ENCODE measurements at regions not wholly inside any gene's neighbourhood (a gene's known extent, or its start where the extent isn't known, plus 50 kb on each side); places are given as distances from the start of the nearest gene placed in this dataset.

DNA sequence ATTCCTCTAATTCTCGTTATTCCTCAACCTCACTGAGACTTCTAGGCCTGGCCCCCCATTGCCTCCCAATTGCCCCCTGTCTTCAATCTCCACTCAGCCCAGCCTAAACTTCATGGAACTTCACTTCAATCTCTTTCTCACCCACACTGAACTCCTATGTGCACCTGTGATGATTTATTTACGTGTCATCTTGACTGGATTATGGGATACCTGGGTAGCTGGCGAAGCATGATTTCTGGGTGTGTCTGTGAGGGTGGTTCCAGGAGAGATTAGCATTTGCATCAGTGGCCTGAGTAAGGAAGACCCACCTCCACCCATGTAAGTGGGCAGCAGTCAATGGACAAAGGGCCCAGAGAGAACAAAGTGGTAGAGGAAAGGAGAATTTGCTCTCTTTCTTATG is 587.0 kb downstream of the NPHP4 start:
- no peak for FAIRE-seq
- no peak for TF ChIP-seq POLR2A (IDR thresholded peaks at IDR 0.05; ENCODE audit: low read depth, low read length)
- no peak for DNase-seq (ENCODE audit: insufficient read length, low spot score)

DNA sequence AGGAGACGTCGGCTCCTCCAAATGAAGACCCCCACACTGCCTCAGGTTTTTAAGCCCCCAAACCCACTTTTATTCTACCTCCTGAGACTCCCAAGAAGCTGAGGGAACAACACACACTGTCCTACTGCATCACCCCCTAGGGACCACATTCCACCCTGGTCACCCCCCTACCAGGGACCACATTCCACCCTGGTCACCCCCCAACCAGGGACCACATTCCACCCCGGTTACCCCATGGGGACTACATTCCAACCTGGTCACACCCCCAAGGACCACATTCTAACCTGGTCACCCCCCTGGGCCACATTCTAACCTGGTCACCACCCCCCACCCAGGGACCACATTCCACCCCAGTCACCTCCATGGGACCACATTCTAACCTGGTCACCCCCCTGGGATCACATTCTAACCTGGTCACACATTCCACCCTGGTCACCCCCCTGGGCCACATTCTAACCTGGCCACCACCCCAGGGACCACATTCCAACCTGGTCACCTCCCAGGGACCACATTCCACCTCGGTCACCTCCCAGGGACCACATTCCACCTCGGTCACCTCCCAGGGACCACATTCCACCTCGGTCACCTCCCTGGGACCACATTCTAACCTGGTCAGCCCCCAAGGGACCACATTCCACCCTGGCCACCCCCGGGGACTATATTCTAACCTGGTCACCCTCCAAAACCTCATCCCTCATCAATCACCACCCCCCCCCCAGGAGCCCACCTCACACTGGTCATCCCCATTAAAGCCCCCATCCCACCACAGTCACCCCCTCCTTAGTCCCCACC is 587.6 kb downstream of the NPHP4 start:
- DNase-seq (ENCODE audit: insufficient read length, low spot score) (no peak), FAIRE-seq (no peak)
- no peak for TF ChIP-seq POLR2A (IDR thresholded peaks at IDR 0.05; ENCODE audit: low read depth, low read length)

DNA sequence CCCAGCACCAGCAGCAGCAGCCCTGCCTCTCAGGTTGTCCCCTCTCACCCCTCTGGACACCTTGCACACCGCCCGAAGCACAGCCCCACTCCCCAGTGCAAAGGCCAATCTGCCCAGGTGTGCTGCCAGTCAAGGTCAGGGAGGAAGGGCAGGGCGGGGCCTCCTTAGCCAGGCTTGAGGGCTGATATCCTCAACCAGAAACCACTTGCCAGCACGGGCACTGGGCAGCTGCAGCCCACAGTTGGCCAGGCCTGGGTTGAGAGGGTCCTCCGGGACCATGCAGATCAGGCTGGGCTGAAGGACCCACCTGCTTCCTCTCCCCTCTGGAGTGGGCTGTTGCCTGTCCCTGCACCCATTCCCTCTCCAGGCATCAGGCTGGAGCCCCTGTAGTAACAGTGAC is 588.3 kb downstream of the NPHP4 start:
- DNase-seq (ENCODE audit: insufficient read length, low spot score) (no peak), FAIRE-seq (no peak)
- no peak for TF ChIP-seq POLR2A (IDR thresholded peaks at IDR 0.05; ENCODE audit: low read depth, low read length)

DNA sequence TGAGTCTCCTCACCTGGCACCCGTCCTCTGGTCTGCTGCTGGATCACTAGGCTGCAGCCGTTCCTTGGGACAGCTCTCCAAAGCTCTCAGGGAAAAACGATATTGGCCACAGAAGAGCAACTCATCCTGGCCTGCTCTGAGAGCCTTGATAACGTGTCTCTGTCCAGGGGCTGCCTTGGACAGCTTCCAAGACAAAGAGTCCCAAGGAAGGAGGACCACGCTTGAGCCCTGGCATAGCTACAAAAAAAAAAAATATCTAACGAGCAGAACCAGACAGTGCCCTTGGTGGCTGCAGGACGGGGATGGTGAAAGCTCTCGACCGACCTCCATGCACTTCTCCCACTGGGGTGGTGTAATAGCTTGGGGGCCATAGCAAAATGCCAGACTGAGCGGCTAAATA is 589.6 kb downstream of the NPHP4 start:
- FAIRE-seq: no peak
- no peak for TF ChIP-seq POLR2A (IDR thresholded peaks at IDR 0.05; ENCODE audit: low read depth, low read length)
- no peak for DNase-seq (ENCODE audit: insufficient read length, low spot score)

- no peak for FAIRE-seq
- TF ChIP-seq POLR2A (IDR thresholded peaks at IDR 0.05; ENCODE audit: low read depth, low read length): no peak
- no peak for DNase-seq (ENCODE audit: insufficient read length, low spot score)
Measured at GRCh38 chr1:5399771-5400170, 592.5 kb downstream of the NPHP4 start.

DNA sequence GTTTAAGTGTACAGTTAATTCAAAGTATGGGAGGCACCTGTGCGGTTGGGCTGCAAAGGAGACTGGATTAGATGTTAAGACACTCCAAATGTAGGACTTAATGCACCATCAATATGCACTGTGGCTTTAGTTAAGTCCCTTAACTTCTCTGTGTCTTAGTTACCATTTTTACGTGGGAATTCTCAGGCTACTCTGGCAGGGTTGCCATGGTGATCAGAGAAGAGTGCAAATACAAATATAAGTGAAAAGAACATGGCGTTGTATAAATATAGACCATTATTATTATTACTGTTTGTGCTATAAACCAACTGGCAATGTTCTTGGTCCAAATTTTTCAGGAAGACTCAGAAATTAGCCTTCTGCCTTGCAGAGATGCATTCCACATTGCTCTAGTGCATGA is 595.6 kb downstream of the NPHP4 start:
- DNase-seq (ENCODE audit: insufficient read length, low spot score) (no peak), FAIRE-seq (no peak)
- no peak for TF ChIP-seq POLR2A (IDR thresholded peaks at IDR 0.05; ENCODE audit: low read depth, low read length)

GRCh38 chr1:5394111-5394510 is 598.1 kb downstream of the NPHP4 start:
- TF ChIP-seq POLR2A (IDR thresholded peaks at IDR 0.05; ENCODE audit: low read depth, low read length): no peak
- DNase-seq (ENCODE audit: insufficient read length, low spot score): no peak
- FAIRE-seq: no peak

DNA sequence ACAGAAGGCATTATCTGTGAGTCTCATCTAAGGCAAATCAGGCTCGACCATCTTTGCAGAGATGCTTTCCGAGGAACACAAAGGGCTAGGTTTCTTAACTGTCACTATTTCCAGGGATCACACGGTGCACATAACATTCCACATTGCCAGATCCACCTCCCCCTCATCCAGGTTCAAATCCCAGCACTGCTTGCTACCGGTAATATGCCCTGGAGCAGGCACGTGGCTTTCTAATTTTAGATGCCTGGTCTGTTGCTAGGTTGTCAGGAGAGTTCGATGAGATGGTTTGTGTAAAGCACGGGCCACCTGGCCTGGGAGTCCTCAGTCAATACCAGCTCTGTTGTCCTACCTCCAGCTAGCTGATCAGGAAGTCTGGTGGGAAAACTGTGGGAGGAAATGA is 598.6 kb downstream of the NPHP4 start:
- FAIRE-seq: no peak
- DNase-seq (ENCODE audit: insufficient read length, low spot score): no peak
- TF ChIP-seq POLR2A (IDR thresholded peaks at IDR 0.05; ENCODE audit: low read depth, low read length): no peak

- FAIRE-seq (no peak), DNase-seq (ENCODE audit: insufficient read length, low spot score) (no peak)
- TF ChIP-seq POLR2A (IDR thresholded peaks at IDR 0.05; ENCODE audit: low read depth, low read length): no peak
Measured at GRCh38 chr1:5393146-5393545, 599.1 kb downstream of the NPHP4 start.

GRCh38 chr1:5391725-5392124 is 600.5 kb downstream of the NPHP4 start:
- DNase-seq (ENCODE audit: insufficient read length, low spot score) (no peak), FAIRE-seq (no peak)
- no peak for TF ChIP-seq POLR2A (IDR thresholded peaks at IDR 0.05; ENCODE audit: low read depth, low read length)

- no peak for TF ChIP-seq POLR2A (IDR thresholded peaks at IDR 0.05; ENCODE audit: low read depth, low read length)
- no peak for FAIRE-seq
- no peak for DNase-seq (ENCODE audit: insufficient read length, low spot score)
Measured at GRCh38 chr1:5390504-5390903, 601.7 kb downstream of the NPHP4 start.

GRCh38 chr1:5389101-5389885 is 602.9 kb downstream of the NPHP4 start:
- FAIRE-seq (no peak), DNase-seq (ENCODE audit: insufficient read length, low spot score) (no peak)
- no peak for TF ChIP-seq POLR2A (IDR thresholded peaks at IDR 0.05; ENCODE audit: low read depth, low read length)

DNA sequence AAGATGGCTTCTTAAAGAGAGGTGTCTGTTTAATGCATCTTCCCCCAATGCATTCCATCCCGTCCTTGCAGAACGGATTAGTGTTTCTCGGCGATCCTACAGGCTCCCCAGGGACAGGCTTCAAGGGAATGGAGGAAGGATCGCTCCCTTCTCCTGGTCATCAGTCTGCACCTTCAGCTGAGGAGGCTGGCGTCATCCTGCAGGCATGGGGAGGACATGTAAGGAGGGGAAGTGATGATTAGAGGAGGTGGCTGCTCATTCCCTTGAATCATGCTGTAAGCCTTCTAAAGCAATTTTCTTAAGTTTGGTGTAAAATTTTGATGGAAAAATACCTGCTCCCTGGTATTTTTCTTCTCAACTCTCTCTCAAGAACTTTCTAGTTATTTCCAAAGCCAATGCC is 603.6 kb downstream of the NPHP4 start:
- TF ChIP-seq POLR2A (IDR thresholded peaks at IDR 0.05; ENCODE audit: low read depth, low read length): no peak
- FAIRE-seq (no peak), DNase-seq (ENCODE audit: insufficient read length, low spot score) (no peak)

GRCh38 chr1:5386371-5386770 is 605.9 kb downstream of the NPHP4 start:
- DNase-seq (ENCODE audit: insufficient read length, low spot score) (no peak), FAIRE-seq (no peak)
- no peak for TF ChIP-seq POLR2A (IDR thresholded peaks at IDR 0.05; ENCODE audit: low read depth, low read length)

DNA sequence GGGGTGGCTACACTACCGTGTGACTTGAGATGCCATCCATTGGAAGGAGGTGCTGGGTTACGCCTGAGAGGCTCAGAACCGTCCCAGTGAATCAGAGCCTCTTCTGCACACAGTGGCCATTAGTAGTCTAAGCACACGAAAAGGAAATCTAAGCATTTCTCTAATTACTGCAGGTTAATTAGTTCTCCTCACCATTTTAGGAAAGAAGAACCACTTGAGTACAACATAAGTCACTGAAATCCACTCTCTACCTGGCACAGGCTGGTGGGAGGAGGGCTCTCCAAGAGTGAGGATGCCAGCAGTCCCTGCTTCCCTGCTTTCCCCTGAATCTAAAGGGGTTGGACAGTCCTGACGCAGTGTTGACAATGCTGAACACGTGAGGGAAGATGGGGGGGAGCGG is 606.3 kb downstream of the NPHP4 start:
- FAIRE-seq (no peak), DNase-seq (ENCODE audit: insufficient read length, low spot score) (no peak)
- no peak for TF ChIP-seq POLR2A (IDR thresholded peaks at IDR 0.05; ENCODE audit: low read depth, low read length)
